ENCODE measurements at regions not wholly inside any gene's neighbourhood (a gene's known extent, or its start where the extent isn't known, plus 50 kb on each side); places are given as distances from the start of the nearest gene placed in this dataset.

DNA sequence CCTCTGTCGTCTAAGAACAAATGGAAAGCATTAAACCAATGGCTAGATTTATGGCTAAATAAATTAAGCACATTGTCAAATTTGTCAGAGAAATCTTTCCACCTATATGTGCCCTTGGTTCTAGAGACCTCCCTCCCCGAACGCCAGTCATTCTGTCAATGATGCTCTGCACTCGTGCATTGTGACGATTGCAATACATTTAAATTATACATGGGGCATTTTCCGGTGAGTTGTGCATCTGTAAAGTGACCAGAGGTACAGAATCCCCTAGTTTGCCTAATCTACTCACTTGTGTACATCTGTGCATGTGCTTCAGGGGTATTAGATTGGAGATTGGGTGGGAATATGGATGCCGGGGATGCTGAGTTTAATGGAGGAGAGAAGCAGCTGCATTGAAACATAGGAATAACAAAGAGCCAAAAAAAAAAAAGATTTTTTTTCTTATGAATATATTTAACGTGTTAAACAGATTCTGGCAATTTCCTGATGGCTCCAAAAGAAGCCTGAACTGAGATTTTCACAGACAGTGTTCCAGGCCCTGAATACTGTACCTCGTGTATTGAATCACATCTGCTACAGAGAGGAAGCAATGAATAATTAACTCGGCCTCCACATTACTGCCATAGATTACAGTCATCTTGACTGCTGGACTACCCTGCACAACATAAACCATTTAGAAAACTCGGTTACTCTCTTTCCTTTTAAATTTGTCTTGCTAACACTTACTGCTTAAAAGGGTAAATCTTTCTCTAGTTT lies 149.0 kb upstream of the C1orf87 start:
- H3K27me3 ChIP-seq (ENCODE audit: low read depth, low read length), result no peaks in the 10 kb centered on the region
- TF ChIP-seq EZH2phosphoT487 (IDR thresholded peaks at IDR 0.05; ENCODE audit: low read depth), result no peak
- TF ChIP-seq, protein P1, sequence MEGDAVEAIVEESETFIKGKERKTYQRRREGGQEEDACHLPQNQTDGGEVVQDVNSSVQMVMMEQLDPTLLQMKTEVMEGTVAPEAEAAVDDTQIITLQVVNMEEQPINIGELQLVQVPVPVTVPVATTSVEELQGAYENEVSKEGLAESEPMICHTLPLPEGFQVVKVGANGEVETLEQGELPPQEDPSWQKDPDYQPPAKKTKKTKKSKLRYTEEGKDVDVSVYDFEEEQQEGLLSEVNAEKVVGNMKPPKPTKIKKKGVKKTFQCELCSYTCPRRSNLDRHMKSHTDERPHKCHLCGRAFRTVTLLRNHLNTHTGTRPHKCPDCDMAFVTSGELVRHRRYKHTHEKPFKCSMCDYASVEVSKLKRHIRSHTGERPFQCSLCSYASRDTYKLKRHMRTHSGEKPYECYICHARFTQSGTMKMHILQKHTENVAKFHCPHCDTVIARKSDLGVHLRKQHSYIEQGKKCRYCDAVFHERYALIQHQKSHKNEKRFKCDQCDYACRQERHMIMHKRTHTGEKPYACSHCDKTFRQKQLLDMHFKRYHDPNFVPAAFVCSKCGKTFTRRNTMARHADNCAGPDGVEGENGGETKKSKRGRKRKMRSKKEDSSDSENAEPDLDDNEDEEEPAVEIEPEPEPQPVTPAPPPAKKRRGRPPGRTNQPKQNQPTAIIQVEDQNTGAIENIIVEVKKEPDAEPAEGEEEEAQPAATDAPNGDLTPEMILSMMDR (IDR thresholded peaks at IDR 0.05; ENCODE audit: low read depth, low read length), result no peak

DNA sequence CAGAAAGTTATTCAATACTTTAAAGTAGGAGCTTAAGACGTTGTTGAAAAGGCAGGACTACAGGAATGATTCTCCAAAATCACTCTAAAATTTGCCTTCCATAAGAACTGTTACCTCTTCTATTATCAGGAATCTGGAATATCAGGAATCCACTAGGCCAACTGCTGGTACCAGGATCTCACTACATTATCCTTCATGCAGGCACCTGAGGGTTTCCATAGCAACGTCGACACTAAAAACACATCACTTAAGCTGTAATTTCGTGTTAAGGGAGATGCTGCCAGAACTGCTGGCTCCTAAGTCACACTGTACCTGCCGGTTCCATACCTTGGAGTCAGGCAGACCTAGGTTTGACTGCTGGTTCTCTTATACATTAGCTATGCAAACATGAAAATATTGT lies 139.7 kb upstream of the C1orf87 start:
- Histone ChIP-seq H3K79me2 (ENCODE audit: low read length) (no peaks in the 10 kb centered on the region), H3K27me3 (ENCODE audit: low read depth, low read length) (no peaks in the 10 kb centered on the region), H3K36me3 (replicated peaks; ENCODE audit: low read depth, low read length) (no peaks in the 10 kb centered on the region), H3K9ac (ENCODE audit: low read length) (no peak overlapping the region), H3K27ac (ENCODE audit: low read length) (no peak overlapping the region), H3K4me3 (ENCODE audit: low read length) (no peak overlapping the region), H4K20me1 (ENCODE audit: insufficient read depth, low read length) (no peaks in the 10 kb centered on the region), H2AFZ (ENCODE audit: low read depth, low read length) (no peak overlapping the region), H3K4me2 (ENCODE audit: low read length) (no peak overlapping the region), H3K9me3 (ENCODE audit: insufficient read depth, low read length) (no peaks in the 10 kb centered on the region), H3K4me1 (ENCODE audit: low read length) (no peaks in the 10 kb centered on the region)
- TF ChIP-seq, protein P1 (IDR thresholded peaks at IDR 0.05; ENCODE audit: low read depth, low read length), result no peak
- no peak for TF ChIP-seq EZH2phosphoT487 (IDR thresholded peaks at IDR 0.05; ENCODE audit: low read depth)

More for the DNA sequence above, 149.0 kb upstream of the C1orf87 start:
- Histone ChIP-seq H2AFZ (ENCODE audit: low read depth, low read length) (no peak overlapping the region), H4K20me1 (ENCODE audit: insufficient read depth, low read length) (no peaks in the 10 kb centered on the region), H3K9me3 (ENCODE audit: insufficient read depth, low read length) (no peaks in the 10 kb centered on the region), H3K79me2 (ENCODE audit: low read length) (no peaks in the 10 kb centered on the region), H3K4me2 (ENCODE audit: low read length) (no peak overlapping the region), H3K36me3 (replicated peaks; ENCODE audit: low read depth, low read length) (no peaks in the 10 kb centered on the region), H3K27ac (ENCODE audit: low read length) (no peak overlapping the region), H3K4me1 (ENCODE audit: low read length) (no peaks in the 10 kb centered on the region), H3K9ac (ENCODE audit: low read length) (no peak overlapping the region), H3K4me3 (ENCODE audit: low read length) (no peak overlapping the region)

DNA sequence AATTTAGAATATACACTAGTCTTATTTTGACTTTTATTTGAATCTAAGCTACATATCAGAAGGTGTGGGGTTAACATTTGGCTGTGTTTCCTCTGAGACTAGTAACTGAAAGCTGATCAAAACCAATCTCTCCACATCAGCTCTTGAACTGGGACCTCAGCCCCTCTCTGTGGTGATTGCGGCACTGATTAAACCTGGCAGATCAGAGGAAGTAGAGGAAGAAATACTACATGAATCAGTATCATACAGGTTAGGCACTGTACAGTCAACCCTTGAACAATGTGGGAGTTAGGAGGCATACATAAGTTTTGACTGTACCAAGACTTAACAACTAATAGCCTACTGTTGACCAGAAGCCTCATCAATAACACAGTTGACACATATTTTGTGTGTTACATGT lies 122.5 kb upstream of the C1orf87 start:
- H3K9ac ChIP-seq (ENCODE audit: low read length), result no peak overlapping the region
- no peaks in the 10 kb centered on the region for H3K9me3 ChIP-seq (ENCODE audit: insufficient read depth, low read length)
- H2AFZ ChIP-seq (ENCODE audit: low read depth, low read length), result no peak overlapping the region
- H3K4me3 ChIP-seq (ENCODE audit: low read length), result no peak overlapping the region
- H3K4me2 ChIP-seq (ENCODE audit: low read length), result no peak overlapping the region
- no peaks in the 10 kb centered on the region for H3K79me2 ChIP-seq (ENCODE audit: low read length)
- TF ChIP-seq, protein P1 (IDR thresholded peaks at IDR 0.05; ENCODE audit: low read depth, low read length), result no peak
- TF ChIP-seq EZH2phosphoT487 (IDR thresholded peaks at IDR 0.05; ENCODE audit: low read depth), result no peak
- H4K20me1 ChIP-seq (ENCODE audit: insufficient read depth, low read length), result no peaks in the 10 kb centered on the region
- no peak overlapping the region for H3K27ac ChIP-seq (ENCODE audit: low read length)
- H3K27me3 ChIP-seq (ENCODE audit: low read depth, low read length), result no peaks in the 10 kb centered on the region
- H3K36me3 ChIP-seq (replicated peaks; ENCODE audit: low read depth, low read length), result no peaks in the 10 kb centered on the region
- H3K4me1 ChIP-seq (ENCODE audit: low read length), result no peaks in the 10 kb centered on the region

DNA sequence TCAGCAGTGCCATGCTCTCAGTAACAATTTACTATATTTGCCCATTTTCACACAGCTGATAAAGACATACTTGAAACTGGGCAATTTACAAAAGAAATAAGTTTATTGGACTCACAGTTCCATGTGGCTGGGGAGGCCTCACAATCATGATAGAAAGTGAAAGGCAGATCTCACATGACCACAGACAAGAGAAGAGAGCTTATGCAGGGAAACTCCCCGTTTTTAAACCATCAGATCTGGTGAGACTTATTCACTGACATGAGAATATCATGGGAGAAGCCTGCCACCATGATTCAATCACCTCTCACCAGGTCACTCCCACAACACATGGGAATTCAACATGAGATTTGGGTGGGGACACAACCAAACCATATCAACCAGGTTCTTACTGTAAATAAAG lies 112.1 kb upstream of the C1orf87 start:
- no peaks in the 10 kb centered on the region for H3K4me1 ChIP-seq (ENCODE audit: low read length)
- no peaks in the 10 kb centered on the region for H3K27me3 ChIP-seq (ENCODE audit: low read depth, low read length)
- H3K9me3 ChIP-seq (ENCODE audit: insufficient read depth, low read length), result no peaks in the 10 kb centered on the region
- no peak overlapping the region for H3K27ac ChIP-seq (ENCODE audit: low read length)
- TF ChIP-seq, protein P1 (IDR thresholded peaks at IDR 0.05; ENCODE audit: low read depth, low read length), result no peak
- TF ChIP-seq EZH2phosphoT487 (IDR thresholded peaks at IDR 0.05; ENCODE audit: low read depth), result no peak
- H3K79me2 ChIP-seq (ENCODE audit: low read length), result no peaks in the 10 kb centered on the region
- no peak overlapping the region for H3K4me2 ChIP-seq (ENCODE audit: low read length)
- H4K20me1 ChIP-seq (ENCODE audit: insufficient read depth, low read length), result no peaks in the 10 kb centered on the region
- no peaks in the 10 kb centered on the region for H3K36me3 ChIP-seq (replicated peaks; ENCODE audit: low read depth, low read length)
- no peak overlapping the region for H3K9ac ChIP-seq (ENCODE audit: low read length)
- no peak overlapping the region for H2AFZ ChIP-seq (ENCODE audit: low read depth, low read length)
- H3K4me3 ChIP-seq (ENCODE audit: low read length), result no peak overlapping the region

Data from OCI-LY3 (cell line).